ENCODE measurements at regions not wholly inside any gene's neighbourhood (a gene's known extent, or its start where the extent isn't known, plus 50 kb on each side); places are given as distances from the start of the nearest gene placed in this dataset.

GRCh38 chr12:92459850-92460249, 242.9 kb upstream of the PLEKHG7 start:
- DNase-seq = no peak

GRCh38 chr12:92458996-92459395, 243.8 kb upstream of the PLEKHG7 start:
- no peak for DNase-seq

GRCh38 chr12:92457458-92458180, 245.2 kb upstream of the PLEKHG7 start:
- no peak for DNase-seq

- DNase-seq = peak; percentile 14
These were observed 250.0 kb upstream of the PLEKHG7 start for GRCh38 chr12:92452763-92453162.

- no peak for DNase-seq
These were observed 256.7 kb upstream of the PLEKHG7 start for GRCh38 chr12:92446083-92446460.

GRCh38 chr12:92445253-92446082, 257.3 kb upstream of the PLEKHG7 start:
- peak; percentile 14 for DNase-seq

- no peak for DNase-seq
These were observed 258.0 kb upstream of the PLEKHG7 start for GRCh38 chr12:92444763-92445162.

- DNase-seq = no peak
These were observed 260.0 kb upstream of the PLEKHG7 start for GRCh38 chr12:92442782-92443181.

- DNase-seq = no peak
These were observed 262.7 kb upstream of the PLEKHG7 start for GRCh38 chr12:92440072-92440471.

- no peak for DNase-seq
These were observed 263.4 kb upstream of the PLEKHG7 start for GRCh38 chr12:92439420-92439805.

- DNase-seq = no peak
These were observed 264.0 kb upstream of the PLEKHG7 start for GRCh38 chr12:92438641-92439419.

GRCh38 chr12:92437452-92437851, 265.3 kb upstream of the PLEKHG7 start:
- no peak for DNase-seq

- DNase-seq = no peak
These were observed 265.9 kb upstream of the PLEKHG7 start for GRCh38 chr12:92436856-92437255.

GRCh38 chr12:92434607-92435025, 268.2 kb upstream of the PLEKHG7 start:
- no peak for DNase-seq

GRCh38 chr12:92432724-92433441, 269.9 kb upstream of the PLEKHG7 start:
- DNase-seq = no peak

- no peak for DNase-seq
These were observed 271.6 kb upstream of the PLEKHG7 start for GRCh38 chr12:92431146-92431545.

- no peak for DNase-seq
These were observed 276.5 kb upstream of the PLEKHG7 start for GRCh38 chr12:92426332-92426731.

- no peak for DNase-seq
These were observed 277.6 kb upstream of the PLEKHG7 start for GRCh38 chr12:92425165-92425564.

- DNase-seq = peak; percentile 40
These were observed 278.5 kb upstream of the PLEKHG7 start for GRCh38 chr12:92424338-92424737.

GRCh38 chr12:92421701-92422100, 276.1 kb upstream of the BTG1 start:
- DNase-seq = peak; percentile 41

GRCh38 chr12:92421042-92421441, 275.4 kb upstream of the BTG1 start:
- DNase-seq = no peak

- no peak for DNase-seq
These were observed 273.6 kb upstream of the BTG1 start for GRCh38 chr12:92419201-92419600.

GRCh38 chr12:92418381-92418780, 272.7 kb upstream of the BTG1 start:
- no peak for DNase-seq

All from dermis blood vessel endothelial cell (primary cell).